NCI-H1930 (cell line): ENCODE measurements at regions not wholly inside any gene's neighbourhood (a gene's known extent, or its start where the extent isn't known, plus 50 kb on each side); places are given as distances from the start of the nearest gene placed in this dataset.

ENCODE experiments used
- DNase-seq, 2 experiments: peaks; one replicate each; lab custom pipeline; 2025; lab: John Stamatoyannopoulos, UW

DNA sequence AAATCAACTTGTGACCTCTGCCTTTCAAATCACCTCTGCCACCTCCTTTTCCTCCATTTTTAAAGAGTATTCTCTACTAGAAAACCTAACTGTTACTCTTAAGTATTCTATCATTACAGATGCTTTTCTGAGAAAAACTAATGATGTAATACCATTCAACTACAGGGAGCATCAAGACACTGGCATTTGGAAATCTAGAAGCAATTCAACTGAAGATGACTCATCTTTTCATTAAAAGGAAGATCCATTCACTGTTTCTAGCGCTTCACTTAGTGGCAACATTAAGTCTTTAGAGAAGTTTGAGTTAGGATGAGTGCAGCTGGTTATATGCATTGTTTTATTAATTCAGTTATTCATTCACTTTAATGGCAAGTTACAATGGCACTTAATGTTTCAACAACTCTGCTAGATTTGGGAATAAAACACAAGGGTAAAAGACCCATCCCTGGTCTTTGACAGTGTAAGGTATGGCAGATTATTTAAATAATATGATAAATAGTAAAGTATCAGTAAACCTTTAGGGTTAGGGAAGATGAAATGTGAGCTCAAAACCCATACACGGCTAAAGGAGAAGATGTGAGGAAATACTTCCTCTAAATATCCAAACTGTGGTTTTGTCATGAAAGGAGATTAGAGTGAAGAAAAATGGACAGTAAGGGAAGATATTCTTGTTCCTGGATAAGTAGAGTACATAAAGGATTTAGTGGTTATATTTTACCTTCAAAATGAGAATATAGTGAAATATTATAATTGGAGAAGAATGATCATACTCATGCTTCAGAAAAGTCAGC, 61.7 kb downstream of the KCNJ2 start:
- DNase-seq, result no peak

DNA sequence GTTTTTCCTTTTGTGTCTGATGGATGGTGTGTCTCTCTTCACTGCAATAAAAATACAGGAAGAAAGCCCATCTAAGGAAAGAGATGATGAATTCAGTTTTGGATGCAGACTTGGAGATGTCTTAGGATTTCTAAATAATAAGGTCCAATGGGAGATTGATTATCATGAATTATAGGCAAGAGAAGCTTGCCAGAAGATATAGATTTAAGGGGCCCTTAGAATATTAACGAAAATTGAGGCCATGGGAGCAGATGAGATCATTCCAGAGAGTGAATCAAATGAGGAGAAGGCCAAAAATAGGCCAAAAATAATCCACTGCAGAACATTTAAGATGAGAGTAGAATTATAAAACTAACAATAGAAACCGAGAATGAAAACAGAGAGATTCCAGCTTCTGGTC, 63.1 kb downstream of the KCNJ2 start:
- DNase-seq, result no peak

DNA sequence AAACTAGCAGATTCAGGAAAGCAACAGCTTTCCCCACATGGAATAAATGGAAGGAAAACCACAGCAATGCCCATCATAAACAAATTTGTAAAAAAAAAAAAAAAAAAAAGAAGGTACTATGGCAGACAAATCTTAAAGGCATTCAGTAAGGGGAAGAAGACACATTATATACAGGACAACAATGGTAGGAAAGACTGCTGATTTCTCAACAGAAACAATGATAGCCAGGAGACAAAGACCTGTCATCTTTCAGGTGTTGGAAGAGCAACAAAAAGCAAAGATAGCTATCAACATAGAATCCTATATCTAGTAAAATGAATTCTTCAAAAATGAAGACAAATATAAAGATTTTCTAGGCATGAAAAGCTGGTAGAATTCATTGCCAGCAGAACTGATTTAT, 65.9 kb downstream of the KCNJ2 start:
- no peak for DNase-seq

DNA sequence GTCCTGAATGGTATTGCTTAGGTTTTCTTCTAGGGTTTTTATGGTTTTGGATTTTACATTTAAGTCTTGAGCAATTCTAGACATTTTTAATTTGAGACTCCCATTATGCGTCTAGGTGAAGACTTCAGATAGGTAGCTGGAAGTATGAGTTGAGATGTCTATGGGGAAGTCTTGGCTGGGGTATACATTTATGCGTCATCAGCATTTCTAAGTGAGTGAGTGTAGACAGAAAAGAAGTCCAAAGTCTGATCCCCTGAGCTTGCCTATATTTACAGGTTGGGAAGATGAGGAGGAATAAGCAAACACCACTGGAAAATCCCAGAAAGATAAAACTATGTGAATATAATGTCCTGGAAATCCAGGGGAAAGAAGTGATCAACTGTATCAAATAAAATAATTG, 68.9 kb downstream of the KCNJ2 start:
- DNase-seq, result no peak

DNA sequence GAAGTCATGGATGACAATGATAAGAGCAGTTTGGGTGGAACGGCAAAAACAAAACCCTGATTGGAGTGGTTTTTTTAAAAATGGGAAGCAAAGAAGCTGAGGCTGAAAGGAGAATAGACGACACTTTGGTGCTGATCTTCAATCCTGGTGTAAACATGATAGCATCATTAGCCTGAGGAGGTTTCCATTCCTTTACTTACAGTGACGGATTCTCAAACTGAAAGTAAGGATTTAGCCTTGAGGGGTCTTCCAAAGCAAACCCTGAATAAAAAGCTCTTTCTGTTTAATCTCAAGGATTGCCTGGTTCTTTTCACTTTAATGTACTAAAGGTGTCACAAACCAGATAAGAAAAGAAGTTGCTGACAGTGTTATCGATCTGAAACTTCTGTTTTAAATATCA, 69.3 kb downstream of the KCNJ2 start:
- no peak for DNase-seq

DNA sequence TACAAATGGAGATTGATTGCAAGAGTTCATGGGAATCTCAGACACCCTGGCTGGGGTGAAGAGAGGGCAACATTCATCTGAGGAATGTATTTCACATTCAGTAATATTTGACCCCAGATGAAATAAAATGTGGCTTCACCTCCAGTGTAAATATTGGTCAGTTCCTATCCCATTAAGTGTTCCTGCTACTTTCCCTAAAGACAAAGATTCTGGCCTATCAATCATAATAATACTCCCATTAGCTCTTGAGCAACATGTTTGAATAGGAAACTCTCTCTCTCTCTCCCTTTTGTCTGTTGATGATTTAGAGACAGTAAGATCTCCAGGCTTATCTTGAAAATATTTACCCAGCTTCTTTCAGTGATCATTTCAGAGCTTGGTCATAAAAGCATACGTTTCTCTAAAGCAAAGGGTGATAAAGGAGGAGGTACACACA, 70.1 kb downstream of the KCNJ2 start:
- peak in 1 of 2 experiments; percentile 32 for DNase-seq

DNA sequence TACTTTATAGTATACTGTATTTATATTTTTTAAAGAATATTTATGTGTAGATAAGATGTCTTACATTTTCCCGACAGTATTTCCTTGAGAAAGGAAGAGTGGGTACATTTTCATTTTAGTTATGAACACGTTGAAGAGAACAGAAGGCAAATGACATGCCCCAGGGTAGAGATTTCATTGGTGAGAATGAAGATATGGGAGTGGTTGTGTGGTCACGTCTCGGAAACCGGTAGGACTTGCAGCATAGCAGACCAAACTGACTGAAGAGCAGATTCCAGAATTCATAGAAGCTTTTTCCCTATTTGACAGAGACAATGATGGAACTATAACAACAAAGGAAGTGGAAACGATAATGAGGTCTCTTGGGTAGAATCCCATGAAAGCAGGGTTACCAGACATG, 71.7 kb downstream of the KCNJ2 start:
- DNase-seq, result no peak

DNA sequence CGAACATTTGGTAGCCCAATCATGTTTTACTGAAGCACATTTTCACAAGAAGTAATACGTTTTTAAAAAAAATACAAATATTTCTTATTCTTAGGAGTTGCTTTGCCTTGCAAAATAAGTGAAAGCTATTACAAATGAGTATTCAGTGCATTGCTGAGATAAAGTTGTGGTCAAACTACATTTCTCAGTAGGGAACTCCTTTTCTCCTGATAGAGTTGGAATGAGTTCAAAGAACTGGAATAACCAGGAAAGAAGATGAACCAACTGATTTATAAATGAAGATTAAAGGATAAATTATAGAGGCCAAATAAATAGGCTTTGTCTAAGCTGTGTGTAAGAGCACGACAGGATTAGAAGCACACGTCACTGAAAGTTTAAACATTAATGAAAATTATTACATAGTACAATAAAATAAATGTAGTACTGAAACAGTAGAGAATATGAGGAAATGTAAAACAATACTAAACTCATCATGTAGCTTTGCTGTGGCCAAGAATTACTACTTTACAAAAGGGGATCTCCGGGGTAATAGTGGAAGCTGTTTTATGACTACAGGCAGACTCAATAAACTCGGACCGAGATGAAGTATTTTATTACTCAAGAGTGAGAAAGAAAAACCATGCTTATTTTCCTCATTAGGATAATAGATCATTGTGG, 73.6 kb downstream of the KCNJ2 start:
- DNase-seq, result no peak

DNA sequence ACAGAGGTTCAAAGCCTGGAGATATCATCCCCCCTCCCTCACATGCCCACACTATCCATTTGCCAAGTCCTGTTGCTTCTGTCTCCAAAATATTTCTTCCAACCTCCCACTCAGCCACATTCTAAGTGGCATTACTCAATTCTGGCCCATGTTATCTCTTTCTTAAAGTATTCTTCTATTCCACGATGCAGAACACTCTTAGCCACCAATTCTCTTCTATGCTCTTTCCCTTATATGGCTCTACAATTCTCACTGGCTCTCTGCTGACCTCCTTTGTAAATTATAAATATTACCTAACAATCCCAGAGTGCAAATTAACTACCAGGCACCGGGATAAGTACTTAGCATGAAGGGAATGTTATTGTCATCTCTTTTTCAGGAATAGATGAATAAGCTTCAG, 82.4 kb downstream of the KCNJ2 start:
- no peak for DNase-seq

DNA sequence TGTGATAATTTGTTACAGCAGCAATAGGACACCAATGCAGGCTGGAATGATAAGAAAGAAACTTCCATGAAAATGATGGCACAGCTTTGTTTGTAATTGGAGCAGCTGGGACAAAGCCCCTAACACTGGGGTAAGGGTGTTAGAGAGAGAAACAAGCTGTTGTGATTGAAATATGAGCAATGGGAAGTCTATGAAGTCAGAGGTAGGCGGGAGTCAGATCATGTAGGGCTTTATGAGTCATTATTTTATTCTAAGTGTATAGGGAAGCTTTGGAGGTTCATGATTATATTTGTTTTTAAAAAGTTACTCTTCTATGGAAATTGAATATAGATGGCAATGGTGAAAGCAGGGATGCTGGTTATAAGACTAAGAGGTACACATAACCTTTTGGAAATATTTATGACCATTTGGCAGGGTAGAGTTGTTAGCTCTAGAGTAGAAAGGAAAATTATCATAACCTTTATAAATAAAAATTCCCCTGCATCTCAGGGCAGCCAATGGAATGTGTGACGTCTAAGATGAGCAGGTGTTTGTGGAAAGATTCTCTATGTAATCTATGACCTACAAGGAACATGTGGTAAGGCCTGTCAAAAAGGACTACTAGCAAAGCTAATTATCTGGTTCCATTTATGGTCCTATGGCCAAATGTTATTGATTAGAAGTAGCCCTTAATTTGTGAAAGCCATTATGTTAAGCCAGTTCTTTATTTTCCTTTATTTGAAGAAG, 85.6 kb downstream of the KCNJ2 start:
- no peak for DNase-seq

DNA sequence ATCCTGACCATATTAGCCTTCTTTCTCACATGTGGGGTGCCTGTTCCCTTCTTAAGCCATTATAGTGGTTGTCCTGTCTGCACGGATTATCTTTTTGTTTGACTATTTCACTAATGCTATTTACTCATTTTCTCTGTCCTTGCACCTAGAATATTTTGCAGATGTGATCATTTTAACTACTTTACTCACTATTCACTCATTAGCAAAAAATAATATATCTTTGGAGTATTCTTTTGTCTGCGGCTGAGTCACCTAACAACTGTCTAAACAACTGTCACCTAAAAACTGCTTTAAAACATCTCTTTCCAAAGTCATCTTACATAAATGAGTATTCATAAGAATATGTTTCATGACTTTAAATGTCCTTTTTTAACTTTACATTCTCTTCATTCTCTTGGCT, 87.4 kb downstream of the KCNJ2 start:
- no peak for DNase-seq

DNA sequence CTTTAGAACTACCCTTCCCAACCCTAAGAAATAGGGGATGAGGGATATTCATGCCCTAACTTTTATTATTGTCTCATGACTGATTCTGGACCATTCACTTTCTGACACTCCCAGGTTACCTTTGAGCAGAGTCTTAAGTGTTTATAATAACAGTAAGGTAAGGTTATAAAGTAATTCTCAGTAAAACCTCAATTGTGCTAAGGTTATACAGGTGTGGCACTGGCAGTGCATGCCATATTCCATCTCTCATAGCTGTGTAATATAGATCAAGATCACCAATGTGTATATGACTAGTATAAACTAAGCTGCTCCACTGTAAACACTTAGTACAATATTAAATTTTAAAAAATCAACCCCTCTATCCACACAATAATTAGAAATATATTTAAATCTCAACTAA, 89.1 kb downstream of the KCNJ2 start:
- no peak for DNase-seq

DNA sequence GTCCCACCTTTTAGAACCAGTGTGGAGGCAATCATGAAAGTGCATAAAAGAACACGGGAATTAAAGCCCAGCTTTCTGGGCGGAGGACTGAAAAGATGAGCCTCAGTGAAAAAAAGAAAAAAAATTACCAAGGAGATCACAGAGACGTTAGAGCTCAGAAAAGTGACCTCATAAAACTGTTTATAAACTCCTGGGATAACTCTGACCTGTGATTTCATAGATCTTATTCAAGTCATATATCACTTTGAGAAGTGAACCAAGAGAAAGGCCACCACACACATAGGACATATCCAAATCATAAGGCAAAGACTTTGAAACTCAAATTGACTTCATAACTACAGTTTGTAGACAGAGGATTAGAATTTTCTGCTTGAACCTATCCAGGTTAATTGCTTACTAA, 90.1 kb downstream of the KCNJ2 start:
- DNase-seq, result no peak

DNA sequence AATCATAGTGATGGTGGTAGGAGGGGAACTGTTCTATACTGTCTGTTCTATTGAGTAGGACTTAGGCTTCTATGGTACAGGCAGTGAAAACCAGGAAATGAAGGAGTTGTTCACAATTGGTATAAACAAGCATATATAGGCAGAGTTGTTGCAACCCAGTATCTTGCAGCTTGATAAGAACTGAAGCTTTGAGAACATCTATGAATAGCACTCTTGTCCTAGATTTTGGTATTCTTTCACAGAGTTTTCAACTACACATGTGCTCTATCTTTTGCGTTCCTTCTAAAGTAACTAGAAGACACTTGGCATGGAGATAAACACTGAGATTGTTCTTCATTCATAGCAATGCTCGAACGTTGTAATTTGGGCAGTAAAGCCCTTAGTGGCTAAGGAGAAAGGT, 91.8 kb downstream of the KCNJ2 start:
- no peak for DNase-seq

DNA sequence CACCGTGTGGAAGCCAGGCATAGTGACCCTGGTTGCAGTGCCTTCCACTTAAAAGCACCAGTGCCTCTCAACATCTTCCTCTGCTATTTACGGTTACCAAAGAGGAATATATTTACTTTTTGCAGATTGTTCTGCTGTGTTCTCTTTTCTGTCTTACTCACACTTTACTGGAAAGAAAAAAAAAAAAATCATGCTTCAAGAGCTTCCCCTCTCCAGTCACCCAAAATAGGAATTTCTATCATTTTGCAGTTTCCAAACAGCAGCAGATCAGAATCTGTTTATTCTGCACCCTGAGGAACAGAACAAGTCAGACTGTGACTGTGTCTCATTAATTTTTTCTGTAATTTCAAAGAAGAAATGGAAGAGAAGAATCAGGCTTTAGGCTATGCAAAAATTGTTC, 96.1 kb downstream of the KCNJ2 start:
- DNase-seq, result no peak

DNA sequence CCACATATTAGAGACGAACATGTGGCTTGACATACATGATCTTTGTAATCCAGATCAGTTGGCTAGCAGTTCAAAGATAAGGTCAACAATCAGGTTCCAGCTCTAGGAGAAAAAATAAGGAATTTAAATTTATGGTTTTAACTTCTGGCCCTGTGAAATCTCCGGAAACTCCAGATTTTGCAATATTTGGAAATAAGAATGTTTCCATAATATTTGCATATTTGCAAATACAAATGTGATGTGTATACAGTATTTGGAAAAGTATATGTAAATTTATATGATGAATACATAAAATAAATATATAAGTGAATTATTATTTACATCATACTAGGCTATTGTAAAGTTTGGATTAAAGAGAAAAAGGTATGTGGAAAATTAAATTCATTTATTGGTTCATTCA, 97.1 kb downstream of the KCNJ2 start:
- DNase-seq, result no peak

DNA sequence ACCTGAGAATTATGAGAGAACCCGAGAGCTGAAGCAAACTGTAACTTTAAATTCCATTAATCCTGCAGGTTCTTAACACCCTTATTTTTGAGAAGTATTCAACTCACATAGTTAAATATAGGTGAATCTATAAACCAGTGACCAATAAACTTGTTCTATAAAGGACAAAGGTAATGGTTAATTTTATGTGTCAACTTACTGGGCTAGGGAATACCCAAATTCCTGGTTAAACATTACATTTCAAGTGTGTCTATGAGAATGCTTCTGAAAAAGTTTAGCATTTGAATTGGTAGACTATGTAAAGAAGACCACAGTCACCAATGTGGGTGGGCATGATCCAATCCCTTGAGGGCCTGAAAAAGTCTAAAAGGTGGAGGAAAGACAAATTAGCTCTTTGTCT, 99.1 kb downstream of the KCNJ2 start:
- DNase-seq, result no peak

DNA sequence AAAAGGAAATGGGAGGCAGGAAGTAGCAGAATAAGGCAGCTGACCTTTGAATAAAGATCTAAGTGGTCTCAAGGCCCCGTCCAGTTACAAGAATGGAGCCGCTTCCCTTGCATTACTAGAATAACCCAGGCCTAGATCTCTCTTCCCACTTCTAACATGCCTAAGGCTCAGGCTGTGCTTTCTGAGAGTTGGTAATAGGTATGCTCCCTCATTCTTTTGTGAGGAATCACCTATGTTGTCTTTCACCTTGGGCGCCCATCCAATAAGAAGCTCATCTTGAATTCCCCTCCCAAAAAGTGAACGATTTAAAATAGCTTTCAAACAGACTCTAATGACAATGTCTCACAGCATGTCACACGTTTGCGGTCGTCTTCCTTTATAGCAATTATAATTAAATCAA, 101.2 kb downstream of the KCNJ2 start:
- DNase-seq, result no peak

DNA sequence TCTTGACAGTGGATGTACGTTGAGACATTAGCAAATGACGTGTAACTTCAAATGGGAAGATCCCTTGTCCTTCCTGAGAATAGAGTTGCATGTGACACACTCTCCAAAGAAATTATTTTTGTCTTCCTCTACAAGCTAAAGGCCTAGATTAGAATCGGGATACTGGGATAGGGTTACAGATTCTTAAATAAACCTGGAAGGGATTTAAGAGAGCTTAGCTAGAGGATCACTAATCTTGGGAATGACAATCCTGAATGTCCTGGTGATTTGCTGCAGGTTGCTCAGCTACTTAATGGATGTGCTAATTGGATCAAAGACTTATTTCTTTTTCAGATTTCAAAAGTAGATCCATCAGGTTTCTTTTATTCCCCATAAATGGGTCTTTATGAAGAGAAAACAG, 101.9 kb downstream of the KCNJ2 start:
- no peak for DNase-seq

DNA sequence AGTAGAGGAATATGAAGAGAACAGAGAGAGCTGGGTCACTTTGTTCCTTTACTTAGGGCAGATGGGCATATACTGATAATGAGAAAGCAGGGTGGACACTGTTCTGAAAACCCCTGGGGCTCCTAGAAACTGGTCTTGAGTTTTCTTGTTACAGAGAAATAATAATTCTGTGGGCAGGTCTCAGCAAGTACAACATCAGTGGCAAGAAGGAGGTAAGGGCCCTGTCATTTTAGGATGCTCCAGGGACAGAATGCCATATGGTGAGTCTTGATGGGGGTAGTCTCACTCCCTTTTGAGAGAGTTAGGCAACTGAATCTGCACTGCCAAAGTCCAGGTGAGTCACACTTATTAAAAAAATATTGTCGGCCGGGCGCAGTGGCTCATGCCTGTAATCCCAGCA, 102.3 kb downstream of the KCNJ2 start:
- no peak for DNase-seq

DNA sequence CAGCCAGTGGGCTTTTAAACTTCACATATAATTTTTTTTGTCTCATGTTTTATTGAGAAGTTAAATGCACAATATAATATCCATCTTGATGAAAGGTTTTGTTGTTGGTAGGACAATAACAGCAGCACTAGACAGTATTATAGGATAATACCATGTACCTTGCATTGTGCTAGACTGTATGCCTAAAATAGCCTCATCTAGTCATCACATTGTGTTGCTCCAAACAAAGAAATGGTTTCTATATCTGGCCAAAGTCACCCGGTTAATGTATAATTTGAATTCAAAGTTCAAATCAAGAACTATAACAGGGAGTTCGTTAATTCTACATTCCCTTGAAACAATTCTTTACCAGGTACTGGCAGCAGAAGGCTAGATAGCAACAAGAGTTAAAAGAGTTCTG, 104.9 kb downstream of the KCNJ2 start:
- DNase-seq, result no peak

DNA sequence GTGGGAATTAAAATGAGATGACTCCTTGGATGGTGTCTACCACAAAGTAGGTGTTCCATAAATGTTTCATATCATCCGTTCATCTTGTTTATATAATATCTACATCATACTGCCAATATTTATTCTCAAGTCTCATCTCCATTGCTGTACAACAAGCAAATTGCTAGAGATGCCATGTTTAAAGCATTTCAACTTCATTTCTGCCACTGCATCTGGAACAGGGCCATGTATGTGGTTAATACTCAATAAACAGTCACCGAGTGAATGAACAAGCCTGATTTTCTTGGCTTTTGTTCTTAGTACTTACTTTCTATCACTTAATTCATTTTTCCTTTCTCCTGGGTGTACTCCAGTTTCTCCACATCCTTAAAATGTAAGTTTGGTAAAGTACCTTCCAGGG, 107.6 kb downstream of the KCNJ2 start:
- DNase-seq, result no peak

DNA sequence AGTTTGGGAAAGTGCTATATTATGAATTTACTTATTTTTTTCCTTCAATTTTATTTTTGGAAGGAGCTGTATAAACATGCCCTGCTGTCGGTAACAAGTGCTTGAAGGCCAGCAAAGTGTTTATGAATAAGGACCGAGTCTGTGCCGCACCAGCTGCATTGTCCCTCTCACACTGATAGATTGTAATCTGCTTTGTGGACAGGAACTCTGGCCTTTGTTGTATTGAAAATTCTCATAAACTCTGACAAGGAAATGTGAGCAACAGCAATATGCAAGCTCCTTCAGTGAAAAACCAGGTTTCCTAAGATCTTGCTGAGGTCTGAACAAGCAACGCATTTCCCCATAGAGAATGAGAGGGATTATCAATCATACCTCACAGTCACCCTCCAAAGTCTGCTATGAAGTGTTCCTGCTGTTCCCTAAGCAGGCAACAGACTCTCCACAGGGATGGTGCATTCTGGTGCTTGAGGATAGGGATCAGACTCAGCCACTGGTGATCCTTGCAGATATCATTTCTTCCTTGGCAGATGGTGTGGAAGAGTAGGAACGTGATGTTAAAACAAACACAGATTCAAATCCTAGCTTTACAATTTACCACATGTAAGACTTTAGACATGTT, 109.6 kb downstream of the KCNJ2 start:
- no peak for DNase-seq
